Panc1 (cell line): ENCODE measurements at regions not wholly inside any gene's neighbourhood (a gene's known extent, or its start where the extent isn't known, plus 50 kb on each side); places are given as distances from the start of the nearest gene placed in this dataset.

Source experiments
- ATAC-seq: fragments of 200-7000 bp; cut with Tn5 transposase; 2 replicates; pipeline ENCODE4 v1.9.1; 2020; ENCODE audit warnings: mild to moderate bottlenecking, moderate library complexity
- BruUV-seq: library from RNA; stranded (reverse); fragments of 400-500 nt; replicated peaks from 2 replicates; lab custom pipeline; 2021; lab: Mats Ljungman, UMichigan
- CTCF ChIA-PET: fragments of 300-600 bp; sonication (Branson Sonifier 250); formaldehyde crosslinking; loops from one replicate; lab custom pipeline; 2022; ENCODE audit warnings: antibody characterized with exemption; lab: Charles Lee
- POLR2A ChIA-PET: fragments of 300-600 bp; sonication (Branson Sonifier 250); formaldehyde crosslinking; loops from one replicate; lab custom pipeline; 2022; ENCODE audit warnings: antibody characterized with exemption; lab: Charles Lee
- DNase-seq: peaks from one replicate; pipeline ENCODE4 v3.0.0-alpha.2; 2010; ENCODE audit warnings: low read depth, low spot score
- H3K27ac ChIP-seq: 2 replicates; pipeline ENCODE4 v1.5.1; 2011; ENCODE audit warnings: mild to moderate bottlenecking, low read length, inconsistent platforms
- H3K27me3 ChIP-seq: fragments of 200-500 bp; sonication (Bioruptor generic); 2 replicates; pipeline ENCODE4 v1.6.0; 2014; ENCODE audit warnings: low read length, inconsistent platforms; ENCODE audit not compliant: control insufficient read depth, insufficient read depth
- H3K36me3 ChIP-seq: fragments of 200-500 bp; sonication (Bioruptor generic); 2 replicates; pipeline ENCODE4 v1.5.1; 2014; ENCODE audit warnings: inconsistent platforms, mild to moderate bottlenecking, low read length, moderate library complexity; ENCODE audit not compliant: control insufficient read depth, insufficient read depth
- H3K4me1 ChIP-seq: 2 replicates; pipeline ENCODE4 v1.5.1; 2011; ENCODE audit warnings: inconsistent platforms, mild to moderate bottlenecking, low read length, moderate library complexity; ENCODE audit not compliant: control insufficient read depth, insufficient read depth
- H3K4me3 ChIP-seq, 2 experiments: 2 replicates each; pipeline ENCODE4 v1.5.1; 2011 to 2012; ENCODE audit warnings: low read depth in 2 of 2, low read length in 2 of 2, mild to moderate bottlenecking in 2 of 2, inconsistent platforms in 1 of 2, moderate library complexity in 1 of 2
- H3K9me3 ChIP-seq: fragments of 200-500 bp; sonication (Bioruptor generic); 2 replicates; pipeline ENCODE4 v1.5.1; 2014; ENCODE audit warnings: low read depth, mild to moderate bottlenecking, inconsistent platforms, low read length, moderate library complexity; ENCODE audit not compliant: control insufficient read depth, insufficient read depth
- CTCF ChIP-seq: fragments of 450-650 bp; IDR thresholded peaks from 2 replicates; pipeline ENCODE4 v1.5.1; 2017; ENCODE audit warnings: mild to moderate bottlenecking
- POLR2AphosphoS5 ChIP-seq: IDR thresholded peaks from 2 replicates; pipeline ENCODE4 v1.6.1; 2012; ENCODE audit warnings: mild to moderate bottlenecking, low read depth, low read length, moderate library complexity
- REST ChIP-seq, 2 experiments: IDR thresholded peaks; 2 replicates each; pipeline ENCODE4 v1.6.1; 2011 to 2012; ENCODE audit warnings: low read depth in 2 of 2, control low read depth in 1 of 2, low read length in 1 of 2, mild to moderate bottlenecking in 1 of 2, moderate library complexity in 1 of 2; ENCODE audit not compliant: insufficient read depth in 1 of 2
- SIN3A ChIP-seq: IDR thresholded peaks from 2 replicates; pipeline ENCODE4 v1.6.1; 2012; ENCODE audit warnings: low read depth, mild to moderate bottlenecking, low read length, moderate library complexity, borderline replicate concordance; ENCODE audit not compliant: insufficient read depth
- TCF7L2 ChIP-seq: IDR thresholded peaks from 2 replicates; pipeline ENCODE4 v1.6.1; 2011; ENCODE audit warnings: mild to moderate bottlenecking, low read depth, low read length, inconsistent platforms
- in situ Hi-C: cut with HindIII; loops from 2 replicates; pipeline ENCODE4 v1.10.0; 2016; ENCODE audit warnings: low sequenced_read_pairs, low pct_unique_long_range_greater_than_20kb
- intact Hi-C: fragments of 100-400 bp; cut with micrococcal nuclease; formaldehyde crosslinking; loops from one replicate; pipeline ENCODE4 v1.10.0; 2022; ENCODE audit not compliant: unreplicated experiment

GRCh38 chr1:55326496-55327243, 111.5 kb upstream of the USP24 start:
- BruUV-seq, result no TSS peak
- TF ChIP-seq REST (IDR thresholded peaks at IDR 0.05; ENCODE audit: insufficient read depth in 1 of 2, low read depth in 2 of 2, low read length in 1 of 2) (no peak), CTCF (no peak), TCF7L2 (no peak), SIN3A (no peak), POLR2AphosphoS5 (no peak)
- Histone ChIP-seq H3K9me3 (no peaks in the 10 kb centered on the region), H3K36me3 (no peaks in the 10 kb centered on the region), H3K4me1 (peaks cover 3% of the 10 kb centered on the region; the same call in 1 of the 2 replicates), H3K27ac (no peak overlapping the region), H3K4me3 (no peak overlapping the region), H3K27me3 (no peaks in the 10 kb centered on the region)
- DNase-seq, result no peak
- in situ Hi-C loops (no loop called here), intact Hi-C loops (no loop called here)
- ChIA-PET CTCF (no interaction called here), POLR2A (no interaction called here)
- no peak for ATAC-seq

DNA sequence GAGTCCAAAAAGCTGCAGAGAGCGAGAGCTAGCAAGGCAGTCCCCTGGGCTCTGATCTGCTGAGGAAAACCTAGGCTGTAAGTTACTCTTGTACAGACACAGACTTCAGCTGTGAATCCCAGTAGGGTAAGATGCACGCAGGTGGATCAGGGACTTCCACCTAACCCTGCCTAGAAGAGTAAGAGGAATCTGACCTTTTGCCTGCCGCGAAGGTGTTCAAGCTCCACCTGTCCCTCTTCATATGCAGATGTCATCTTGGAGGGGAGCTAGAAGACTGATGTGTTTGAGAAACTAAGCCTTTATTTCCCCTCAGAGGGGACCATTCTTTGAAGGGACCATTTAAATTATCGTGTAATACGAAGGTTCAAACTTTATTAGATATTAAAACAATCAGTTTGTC, 108.6 kb upstream of the USP24 start:
- Histone ChIP-seq H3K27ac (no peak overlapping the region), H3K27me3 (no peaks in the 10 kb centered on the region), H3K36me3 (no peaks in the 10 kb centered on the region), H3K4me3 (no peak overlapping the region), H3K9me3 (no peaks in the 10 kb centered on the region), H3K4me1 (peaks cover 3% of the 10 kb centered on the region; the same call in 1 of the 2 replicates)
- ChIA-PET POLR2A (no interaction called here), CTCF (no interaction called here)
- BruUV-seq, result no TSS peak
- in situ Hi-C loops (no loop called here), intact Hi-C loops (no loop called here)
- ATAC-seq (no peak), DNase-seq (no peak)
- TF ChIP-seq TCF7L2, result no peak
- TF ChIP-seq SIN3A, result no peak
- TF ChIP-seq REST (IDR thresholded peaks at IDR 0.05; ENCODE audit: insufficient read depth in 1 of 2, low read depth in 2 of 2, low read length in 1 of 2), result no peak
- no peak for TF ChIP-seq CTCF
- no peak for TF ChIP-seq POLR2AphosphoS5
